Gastrocnemius medialis (tissue), 4 donors: ENCODE measurements at regions not wholly inside any gene's neighbourhood (a gene's known extent, or its start where the extent isn't known, plus 50 kb on each side); places are given as distances from the start of the nearest gene placed in this dataset.

ENCODE experiments used
- CTCF ChIP-seq, 5 experiments: fragments of 450-650 bp in 3 of 5; fragments of 200-600 bp in 2 of 5; sonication (generic) in 2 of 5; IDR thresholded peaks in 4 of 5; conservative IDR thresholded peaks in 1 of 5; 1 replicate in 4 of 5; 2 replicates in 1 of 5; pipeline ENCODE4 v1.5.1; 2016 to 2019; ENCODE audit warnings: antibody characterized with exemption in 5 of 5, mild to moderate bottlenecking in 3 of 5, moderate library complexity in 3 of 5
- POLR2A ChIP-seq, 2 donors: fragments of 450-650 bp; IDR thresholded peaks; one replicate each; pipeline ENCODE4 v1.6.1; 2017; ENCODE audit warnings: antibody characterized with exemption in 2 of 2, mild to moderate bottlenecking in 2 of 2, moderate library complexity in 2 of 2

- TF ChIP-seq CTCF (IDR thresholded peaks at IDR 0.05 in 4 of 5, conservative IDR thresholded peaks at IDR 0.05 in 1 of 5) (no peak), POLR2A (IDR thresholded peaks at IDR 0.05) (no peak)
Measured at GRCh38 chr10:125514206-125515162, 168.5 kb downstream of the TEX36 start.
